BJ (cell line): ENCODE measurements at regions not wholly inside any gene's neighbourhood (a gene's known extent, or its start where the extent isn't known, plus 50 kb on each side); places are given as distances from the start of the nearest gene placed in this dataset.

Experiments used
- CTCF ChIA-PET: fragments of 350-600 bp; formaldehyde crosslinking; extraction: SDS; loops from one replicate; lab custom pipeline; 2021; ENCODE audit warnings: antibody characterized with exemption, inconsistent platforms; lab: Yijun Ruan, JAX
- POLR2A ChIA-PET: fragments of 300-600 bp; sonication (Branson Sonifier 250); formaldehyde crosslinking; extraction: SDS; loops from one replicate; lab custom pipeline; 2021; ENCODE audit warnings: antibody characterized with exemption; lab: Charles Lee
- DNase-seq: peaks from one replicate; pipeline ENCODE4 v3.0.0-alpha.2; 2011; ENCODE audit warnings: low read depth
- H3K27me3 ChIP-seq: 2 replicates; pipeline ENCODE4 v1.6.0; 2011; ENCODE audit warnings: low read length; ENCODE audit not compliant: control insufficient read depth, insufficient read depth
- H3K36me3 ChIP-seq: 2 replicates; pipeline ENCODE4 v1.5.1; 2011; ENCODE audit warnings: low read length; ENCODE audit not compliant: control insufficient read depth, insufficient read depth
- H3K4me3 ChIP-seq: 2 replicates; pipeline ENCODE4 v1.5.1; 2011; ENCODE audit warnings: low read depth, mild to moderate bottlenecking, control low read depth, low read length
- CTCF ChIP-seq: IDR thresholded peaks from 2 replicates; pipeline ENCODE4 v1.5.1; 2011; ENCODE audit warnings: low read depth, mild to moderate bottlenecking, control low read depth, inconsistent platforms, low read length, moderate library complexity; ENCODE audit not compliant: insufficient read depth

DNA sequence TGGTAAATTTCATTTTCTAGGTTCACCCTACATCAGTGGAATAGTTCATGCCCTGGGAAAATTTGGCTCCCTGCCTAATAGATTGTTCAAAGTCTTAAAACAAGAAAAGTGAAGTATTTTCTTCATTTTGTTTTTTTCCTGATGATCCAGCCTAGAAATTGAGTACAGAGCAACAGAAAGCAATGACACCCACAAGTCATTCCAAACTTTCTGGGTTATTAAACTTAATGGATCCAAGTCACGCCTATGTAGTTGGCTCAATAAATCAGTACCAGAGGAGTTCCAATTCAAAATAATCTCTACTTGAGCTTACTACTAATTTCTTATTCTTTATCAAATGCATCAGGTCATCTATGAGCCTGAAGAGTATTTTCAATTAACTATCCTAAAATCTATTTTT lies 937.6 kb upstream of the SLIT2 start:
- TF ChIP-seq CTCF = no peak
- ChIA-PET CTCF (interaction anchor here (0.7 kb wide), 1 partner anchor 1045 kb away, joined by 5 read pairs; no protein-coding TSS in a partner anchor), POLR2A (no interaction called here)
- Histone ChIP-seq H3K27me3 (no peaks in the 10 kb centered on the region), H3K36me3 (no peaks in the 10 kb centered on the region), H3K4me3 (no peak overlapping the region)
- DNase-seq = no peak

DNA sequence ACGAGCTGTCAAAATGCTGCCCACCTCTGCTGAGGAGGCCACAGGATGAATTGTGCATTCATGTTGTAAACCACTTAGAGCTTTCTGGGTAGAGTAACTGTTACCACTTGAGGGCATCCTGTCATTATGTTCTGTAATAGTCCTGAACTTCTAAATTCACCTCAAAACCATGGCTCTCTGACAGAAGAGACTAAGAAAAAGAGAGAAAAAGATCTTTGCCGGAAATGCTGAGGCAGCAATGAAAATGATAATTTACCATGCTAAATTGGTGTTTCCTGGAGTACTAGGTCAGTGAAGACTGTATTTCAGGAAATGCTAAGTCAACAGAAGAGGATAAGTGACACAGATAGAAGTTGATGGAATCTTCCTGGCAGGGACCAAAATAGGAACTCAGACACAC lies 942.3 kb upstream of the SLIT2 start:
- ChIA-PET CTCF (interaction anchor here (0.6 to 2.2 kb wide), 5 partner anchors 21 to 941 kb away, joined by 3 to 5 read pairs (median 3); no protein-coding TSS in a partner anchor), POLR2A (no interaction called here)
- TF ChIP-seq CTCF = peak; percentile 42
- H3K36me3 ChIP-seq = no peaks in the 10 kb centered on the region
- H3K4me3 ChIP-seq = no peak overlapping the region
- DNase-seq = no peak
- H3K27me3 ChIP-seq = no peaks in the 10 kb centered on the region

DNA sequence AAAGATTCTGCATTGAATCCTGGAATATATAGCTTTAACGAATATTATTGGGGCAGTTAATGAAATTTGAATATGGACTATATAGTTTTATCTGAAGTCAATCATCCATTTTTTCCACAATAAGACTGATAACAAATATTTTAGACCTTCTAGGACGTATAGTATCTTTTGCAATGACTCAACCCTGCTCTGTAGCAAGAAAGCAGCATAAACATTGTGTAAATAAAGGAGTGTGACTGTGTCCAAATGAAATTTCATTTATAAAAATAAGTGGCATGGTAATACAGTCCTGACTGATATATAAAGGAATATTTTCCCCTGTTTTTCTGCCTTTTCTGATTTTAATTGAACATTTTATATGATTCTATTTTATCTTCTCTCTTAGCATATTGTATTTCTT lies 947.7 kb upstream of the SLIT2 start:
- CTCF ChIA-PET = no interaction called here
- H3K27me3 ChIP-seq = no peaks in the 10 kb centered on the region
- POLR2A ChIA-PET = no interaction called here
- no peaks in the 10 kb centered on the region for H3K36me3 ChIP-seq
- no peak overlapping the region for H3K4me3 ChIP-seq
- TF ChIP-seq CTCF = no peak
- DNase-seq = no peak

- ChIA-PET CTCF (no interaction called here), POLR2A (no interaction called here)
- no peak for TF ChIP-seq CTCF
These were observed 950.2 kb upstream of the SLIT2 start for GRCh38 chr4:19301527-19301926.

DNA sequence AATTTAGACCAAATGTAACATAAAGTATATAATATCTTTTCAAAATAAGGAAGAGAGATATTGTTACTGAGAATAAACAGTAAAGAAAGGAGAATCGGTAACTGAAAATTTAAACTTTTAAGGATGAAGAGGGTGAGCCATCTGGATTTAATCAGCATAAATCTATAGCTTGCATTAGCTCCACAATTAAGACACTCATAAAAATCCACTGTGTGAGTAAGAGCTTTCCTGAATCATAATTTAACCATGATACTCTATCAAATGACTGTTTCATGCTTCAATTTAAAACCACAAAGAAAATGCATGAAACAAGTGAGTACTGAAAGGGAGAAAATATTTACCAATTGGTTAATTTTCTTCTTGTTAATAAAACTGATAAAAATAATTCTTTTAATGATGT lies 951.5 kb upstream of the SLIT2 start:
- DNase-seq = peak; percentile 38
- no peaks in the 10 kb centered on the region for H3K27me3 ChIP-seq
- ChIA-PET CTCF (interaction anchor here (0.6 kb wide), 1 partner anchor 25 kb away, joined by 3 read pairs; no protein-coding TSS in a partner anchor), POLR2A (no interaction called here)
- no peak overlapping the region for H3K4me3 ChIP-seq
- no peaks in the 10 kb centered on the region for H3K36me3 ChIP-seq
- no peak for TF ChIP-seq CTCF

More at GRCh38 chr4:19301527-19301926, 950.2 kb upstream of the SLIT2 start:
- H3K36me3 ChIP-seq = no peaks in the 10 kb centered on the region
- H3K27me3 ChIP-seq = no peaks in the 10 kb centered on the region
- no peak for DNase-seq
- no peak overlapping the region for H3K4me3 ChIP-seq
